HL-60 (cell line): ENCODE measurements at regions not wholly inside any gene's neighbourhood (a gene's known extent, or its start where the extent isn't known, plus 50 kb on each side); places are given as distances from the start of the nearest gene placed in this dataset.

Experiments
- POLR2AphosphoS5 ChIP-seq: IDR thresholded peaks from 2 replicates; pipeline ENCODE4 v1.6.1; 2012; ENCODE audit warnings: low read depth
- TF ChIP-seq, protein P1 (sequence below): IDR thresholded peaks from one replicate; pipeline ENCODE4 v1.5.1; 2011; ENCODE audit warnings: low read length, control low read depth, inconsistent platforms; ENCODE audit not compliant: insufficient read depth

DNA sequence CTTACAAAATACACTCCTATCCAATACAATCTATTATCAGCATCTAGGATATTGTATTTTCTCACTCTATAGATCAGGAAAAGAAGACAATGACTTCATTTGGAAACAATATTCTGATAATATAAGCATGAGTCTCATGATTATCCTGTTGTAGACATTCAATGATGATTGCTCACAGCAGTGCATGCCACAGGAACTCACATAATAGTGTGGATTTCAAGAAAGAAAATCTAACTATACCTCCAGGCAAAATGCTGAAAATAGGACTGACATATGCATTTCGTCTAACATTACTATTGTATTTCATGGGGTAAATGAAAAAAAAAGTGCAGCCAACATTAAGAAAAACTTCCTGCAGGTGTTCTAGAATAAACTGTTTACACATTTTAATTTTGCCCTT is 122.6 kb downstream of the POSTN start:
- TF ChIP-seq, protein P1, sequence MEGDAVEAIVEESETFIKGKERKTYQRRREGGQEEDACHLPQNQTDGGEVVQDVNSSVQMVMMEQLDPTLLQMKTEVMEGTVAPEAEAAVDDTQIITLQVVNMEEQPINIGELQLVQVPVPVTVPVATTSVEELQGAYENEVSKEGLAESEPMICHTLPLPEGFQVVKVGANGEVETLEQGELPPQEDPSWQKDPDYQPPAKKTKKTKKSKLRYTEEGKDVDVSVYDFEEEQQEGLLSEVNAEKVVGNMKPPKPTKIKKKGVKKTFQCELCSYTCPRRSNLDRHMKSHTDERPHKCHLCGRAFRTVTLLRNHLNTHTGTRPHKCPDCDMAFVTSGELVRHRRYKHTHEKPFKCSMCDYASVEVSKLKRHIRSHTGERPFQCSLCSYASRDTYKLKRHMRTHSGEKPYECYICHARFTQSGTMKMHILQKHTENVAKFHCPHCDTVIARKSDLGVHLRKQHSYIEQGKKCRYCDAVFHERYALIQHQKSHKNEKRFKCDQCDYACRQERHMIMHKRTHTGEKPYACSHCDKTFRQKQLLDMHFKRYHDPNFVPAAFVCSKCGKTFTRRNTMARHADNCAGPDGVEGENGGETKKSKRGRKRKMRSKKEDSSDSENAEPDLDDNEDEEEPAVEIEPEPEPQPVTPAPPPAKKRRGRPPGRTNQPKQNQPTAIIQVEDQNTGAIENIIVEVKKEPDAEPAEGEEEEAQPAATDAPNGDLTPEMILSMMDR = no peak
- TF ChIP-seq POLR2AphosphoS5 = no peak
